ENCODE measurements at regions not wholly inside any gene's neighbourhood (a gene's known extent, or its start where the extent isn't known, plus 50 kb on each side); places are given as distances from the start of the nearest gene placed in this dataset.

GRCh38 chrX:20383477-20383876 lies 116.8 kb upstream of the RPS6KA3 start:
- Histone ChIP-seq H3K4me3 (no peak overlapping the region), H3K27me3 (ENCODE audit: low read depth) (peaks cover 9% of the 10 kb centered on the region; the same call in 1 of the 2 replicates), H3K4me1 (no peaks in the 10 kb centered on the region), H3K36me3 (replicated peaks) (no peaks in the 10 kb centered on the region), H3K9me3 (no peaks in the 10 kb centered on the region)
- in situ Hi-C loops (cut with MboI; ENCODE audit: low sequenced_read_pairs): no loop called here
- DNase-seq (ENCODE audit: low spot score in 2 of 2): no peak

GRCh38 chrX:20382518-20383297 lies 116.0 kb upstream of the RPS6KA3 start:
- no peaks in the 10 kb centered on the region for H3K9me3 ChIP-seq
- H3K36me3 ChIP-seq (replicated peaks): no peaks in the 10 kb centered on the region
- H3K4me1 ChIP-seq: no peaks in the 10 kb centered on the region
- in situ Hi-C loops (cut with MboI; ENCODE audit: low sequenced_read_pairs): no loop called here
- H3K4me3 ChIP-seq: no peak overlapping the region
- peaks cover 2% of the 10 kb centered on the region; the same call in 1 of the 2 replicates for H3K27me3 ChIP-seq (ENCODE audit: low read depth)
- DNase-seq (ENCODE audit: low spot score in 2 of 2): no peak

GRCh38 chrX:20382082-20382481 lies 115.4 kb upstream of the RPS6KA3 start:
- Histone ChIP-seq H3K36me3 (replicated peaks) (no peaks in the 10 kb centered on the region), H3K27me3 (ENCODE audit: low read depth) (no peaks in the 10 kb centered on the region), H3K9me3 (no peaks in the 10 kb centered on the region), H3K4me1 (no peaks in the 10 kb centered on the region), H3K4me3 (no peak overlapping the region)
- no peak for DNase-seq (ENCODE audit: low spot score in 2 of 2)
- in situ Hi-C loops (cut with MboI; ENCODE audit: low sequenced_read_pairs): no loop called here

- DNase-seq (ENCODE audit: low spot score in 2 of 2): no peak
- Histone ChIP-seq H3K4me3 (no peak overlapping the region), H3K27me3 (ENCODE audit: low read depth) (peaks cover 8% of the 10 kb centered on the region), H3K4me1 (no peaks in the 10 kb centered on the region), H3K36me3 (replicated peaks) (no peaks in the 10 kb centered on the region), H3K9me3 (no peaks in the 10 kb centered on the region)
- in situ Hi-C loops (cut with MboI; ENCODE audit: low sequenced_read_pairs): no loop called here
These were observed 111.7 kb upstream of the RPS6KA3 start for GRCh38 chrX:20378233-20378920.

- DNase-seq (ENCODE audit: low spot score in 2 of 2): no peak
- Histone ChIP-seq H3K27me3 (ENCODE audit: low read depth) (peaks cover 8% of the 10 kb centered on the region), H3K9me3 (no peaks in the 10 kb centered on the region), H3K36me3 (replicated peaks) (no peaks in the 10 kb centered on the region), H3K4me1 (no peaks in the 10 kb centered on the region), H3K4me3 (no peak overlapping the region)
- in situ Hi-C loops (cut with MboI; ENCODE audit: low sequenced_read_pairs): no loop called here
These were observed 108.3 kb upstream of the RPS6KA3 start for GRCh38 chrX:20374900-20375438.

GRCh38 chrX:20374450-20374849 lies 107.7 kb upstream of the RPS6KA3 start:
- Histone ChIP-seq H3K4me3 (no peak overlapping the region), H3K9me3 (no peaks in the 10 kb centered on the region), H3K27me3 (ENCODE audit: low read depth) (peaks cover 8% of the 10 kb centered on the region), H3K4me1 (no peaks in the 10 kb centered on the region), H3K36me3 (replicated peaks) (no peaks in the 10 kb centered on the region)
- in situ Hi-C loops (cut with MboI; ENCODE audit: low sequenced_read_pairs): no loop called here
- DNase-seq (ENCODE audit: low spot score in 2 of 2): no peak

GRCh38 chrX:20373063-20373462 lies 106.4 kb upstream of the RPS6KA3 start:
- in situ Hi-C loops (cut with MboI; ENCODE audit: low sequenced_read_pairs): no loop called here
- Histone ChIP-seq H3K4me1 (no peaks in the 10 kb centered on the region), H3K9me3 (no peaks in the 10 kb centered on the region), H3K27me3 (ENCODE audit: low read depth) (peaks cover 8% of the 10 kb centered on the region), H3K4me3 (no peak overlapping the region), H3K36me3 (replicated peaks) (no peaks in the 10 kb centered on the region)
- DNase-seq (ENCODE audit: low spot score in 2 of 2): no peak

- H3K4me3 ChIP-seq: no peak overlapping the region
- no peak for DNase-seq (ENCODE audit: low spot score in 2 of 2)
- no peaks in the 10 kb centered on the region for H3K36me3 ChIP-seq (replicated peaks)
- H3K4me1 ChIP-seq: no peaks in the 10 kb centered on the region
- peaks cover 8% of the 10 kb centered on the region for H3K27me3 ChIP-seq (ENCODE audit: low read depth)
- no peaks in the 10 kb centered on the region for H3K9me3 ChIP-seq
- in situ Hi-C loops (cut with MboI; ENCODE audit: low sequenced_read_pairs): no loop called here
These were observed 105.8 kb upstream of the RPS6KA3 start for GRCh38 chrX:20372533-20372932.

GRCh38 chrX:20369468-20369867 lies 102.8 kb upstream of the RPS6KA3 start:
- no peaks in the 10 kb centered on the region for H3K4me1 ChIP-seq
- in situ Hi-C loops (cut with MboI; ENCODE audit: low sequenced_read_pairs): no loop called here
- H3K9me3 ChIP-seq: no peaks in the 10 kb centered on the region
- no peak for DNase-seq (ENCODE audit: low spot score in 2 of 2)
- peaks cover 3% of the 10 kb centered on the region for H3K27me3 ChIP-seq (ENCODE audit: low read depth)
- no peaks in the 10 kb centered on the region for H3K36me3 ChIP-seq (replicated peaks)
- H3K4me3 ChIP-seq: no peak overlapping the region

- Histone ChIP-seq H3K36me3 (replicated peaks) (no peaks in the 10 kb centered on the region), H3K4me3 (no peak overlapping the region), H3K4me1 (peaks cover 7% of the 10 kb centered on the region), H3K27me3 (ENCODE audit: low read depth) (peaks cover 15% of the 10 kb centered on the region), H3K9me3 (no peaks in the 10 kb centered on the region)
- no peak for DNase-seq (ENCODE audit: low spot score in 2 of 2)
- in situ Hi-C loops (cut with MboI; ENCODE audit: low sequenced_read_pairs): no loop called here
These were observed 97.5 kb upstream of the RPS6KA3 start for GRCh38 chrX:20364238-20364637.

GRCh38 chrX:20363275-20363674 lies 96.6 kb upstream of the RPS6KA3 start:
- Histone ChIP-seq H3K4me3 (no peak overlapping the region), H3K27me3 (ENCODE audit: low read depth) (peaks cover 15% of the 10 kb centered on the region), H3K36me3 (replicated peaks) (no peaks in the 10 kb centered on the region), H3K4me1 (peaks cover 7% of the 10 kb centered on the region), H3K9me3 (no peaks in the 10 kb centered on the region)
- in situ Hi-C loops (cut with MboI; ENCODE audit: low sequenced_read_pairs): no loop called here
- no peak for DNase-seq (ENCODE audit: low spot score in 2 of 2)

GRCh38 chrX:20362268-20363267 lies 95.9 kb upstream of the RPS6KA3 start:
- no peak overlapping the region for H3K4me3 ChIP-seq
- H3K4me1 ChIP-seq: peaks cover 7% of the 10 kb centered on the region
- H3K9me3 ChIP-seq: no peaks in the 10 kb centered on the region
- no peaks in the 10 kb centered on the region for H3K36me3 ChIP-seq (replicated peaks)
- peaks cover 15% of the 10 kb centered on the region for H3K27me3 ChIP-seq (ENCODE audit: low read depth)
- in situ Hi-C loops (cut with MboI; ENCODE audit: low sequenced_read_pairs): no loop called here
- DNase-seq (ENCODE audit: low spot score in 2 of 2): no peak

GRCh38 chrX:20361890-20362262 lies 95.2 kb upstream of the RPS6KA3 start:
- Histone ChIP-seq H3K27me3 (ENCODE audit: low read depth) (peaks cover 15% of the 10 kb centered on the region), H3K36me3 (replicated peaks) (no peaks in the 10 kb centered on the region), H3K9me3 (no peaks in the 10 kb centered on the region), H3K4me1 (peaks cover 7% of the 10 kb centered on the region), H3K4me3 (no peak overlapping the region)
- no peak for DNase-seq (ENCODE audit: low spot score in 2 of 2)
- in situ Hi-C loops (cut with MboI; ENCODE audit: low sequenced_read_pairs): no loop called here

Data from HAP-1 (cell line).